NAMALWA (cell line): ENCODE measurements at regions not wholly inside any gene's neighbourhood (a gene's known extent, or its start where the extent isn't known, plus 50 kb on each side); places are given as distances from the start of the nearest gene placed in this dataset.

ENCODE experiments used
- DNase-seq: peaks from one replicate; pipeline ENCODE4 v3.0.0-alpha.2; 2015; ENCODE audit warnings: low spot score

- no peak for DNase-seq
These were observed 50.8 kb upstream of the ANP32A start for GRCh38 chr15:68871507-68871906.

DNA sequence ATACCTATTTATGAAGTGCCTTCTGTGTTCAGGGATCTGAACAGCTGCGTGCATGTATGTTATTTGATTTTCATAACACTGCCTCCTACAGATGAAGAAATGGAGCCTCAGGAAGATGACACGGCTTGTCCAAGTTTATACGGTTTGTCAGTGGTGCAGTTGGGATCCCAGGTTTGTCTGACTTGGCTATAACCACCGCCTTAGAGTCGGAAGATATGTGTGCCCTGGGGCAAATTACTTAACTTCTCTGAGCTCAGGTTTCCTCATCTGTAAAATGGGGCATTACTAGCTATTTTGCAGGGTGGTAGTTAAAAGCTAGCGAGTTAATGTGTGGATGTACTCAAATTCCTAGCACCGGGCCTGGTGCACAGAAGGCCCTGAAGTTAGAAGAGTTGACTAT is 54.1 kb upstream of the ANP32A start:
- no peak for DNase-seq

- peak; percentile 93 for DNase-seq
These were observed 54.8 kb upstream of the SPESP1 start for GRCh38 chr15:68875377-68876116.

DNA sequence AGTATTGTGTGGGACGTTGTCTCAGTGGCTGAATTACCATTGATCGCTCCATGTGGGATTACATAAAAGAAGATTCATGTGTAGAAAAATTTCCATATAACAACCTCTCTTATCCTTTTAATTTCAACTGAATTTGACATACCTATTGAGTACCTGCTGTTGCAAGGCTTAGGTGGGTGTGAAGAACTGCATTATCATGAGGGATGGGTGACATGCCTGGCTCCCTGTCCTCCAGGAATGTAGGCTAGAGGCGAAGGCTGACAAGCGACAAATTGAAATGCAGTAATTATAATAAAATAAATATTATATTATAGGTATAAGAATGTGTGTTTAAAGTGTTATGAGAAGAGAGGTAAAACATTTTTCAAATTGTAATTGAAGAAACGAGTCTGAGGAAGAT is 52.7 kb upstream of the SPESP1 start:
- no peak for DNase-seq

DNA sequence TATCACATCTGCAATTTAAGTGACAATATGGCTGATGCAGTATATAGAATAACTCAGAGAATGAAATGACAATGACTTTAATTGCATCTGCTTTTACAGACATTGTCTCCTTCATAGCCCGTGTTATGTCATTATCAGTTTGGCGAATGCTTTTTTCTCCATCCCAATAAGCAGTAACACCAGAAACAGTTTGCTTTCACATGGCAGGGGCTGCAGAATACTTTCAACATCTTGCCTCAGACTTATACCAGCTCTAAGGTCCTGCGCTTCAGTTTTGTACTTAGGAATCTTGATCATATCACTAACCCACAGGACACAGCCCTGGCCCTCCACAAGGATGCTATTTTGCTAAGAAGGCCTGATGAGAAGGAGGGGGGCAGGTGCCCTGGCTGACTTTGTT is 49.9 kb upstream of the SPESP1 start:
- no peak for DNase-seq
